Stimulated activated CD4-positive, alpha-beta T cell treated with anti-CD3 and anti-CD28 coated beads, Interleukin-15, amount 100 ng/mL, for 24 hours (primary cell): ENCODE measurements at regions not wholly inside any gene's neighbourhood (a gene's known extent, or its start where the extent isn't known, plus 50 kb on each side); places are given as distances from the start of the nearest gene placed in this dataset.
"Not testable (repeated sequence)": the region's sequence is repeated elsewhere in the genome, so short reads cannot be mapped to it uniquely, and the experiment has no call there.

Experiments used
- DNase-seq: peaks from one replicate; pipeline ENCODE4 v3.0.0-alpha.2; 2020

DNA sequence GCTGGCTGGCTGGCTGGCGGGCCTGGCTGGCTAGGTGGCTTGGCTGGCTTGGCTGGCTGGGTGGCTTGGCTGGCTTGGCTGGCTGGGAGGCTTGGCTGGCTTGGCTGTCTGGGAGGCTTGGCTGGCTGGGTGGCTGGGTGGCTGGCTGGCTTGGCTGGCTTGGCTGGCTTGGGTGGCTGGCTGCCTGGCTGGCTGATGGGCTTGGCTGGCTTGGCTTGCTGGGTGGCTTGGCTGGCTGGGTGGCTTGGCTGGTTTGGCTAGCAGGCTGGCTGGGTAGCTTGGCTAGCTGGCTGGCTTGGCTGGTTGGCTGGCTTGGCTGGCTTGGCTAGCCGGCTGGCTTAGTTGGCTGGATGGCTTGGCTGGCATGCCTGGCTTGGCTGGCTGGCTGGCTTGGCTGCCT lies 2834.1 kb downstream of the RPIA start:
- not testable (repeated sequence) for DNase-seq

DNA sequence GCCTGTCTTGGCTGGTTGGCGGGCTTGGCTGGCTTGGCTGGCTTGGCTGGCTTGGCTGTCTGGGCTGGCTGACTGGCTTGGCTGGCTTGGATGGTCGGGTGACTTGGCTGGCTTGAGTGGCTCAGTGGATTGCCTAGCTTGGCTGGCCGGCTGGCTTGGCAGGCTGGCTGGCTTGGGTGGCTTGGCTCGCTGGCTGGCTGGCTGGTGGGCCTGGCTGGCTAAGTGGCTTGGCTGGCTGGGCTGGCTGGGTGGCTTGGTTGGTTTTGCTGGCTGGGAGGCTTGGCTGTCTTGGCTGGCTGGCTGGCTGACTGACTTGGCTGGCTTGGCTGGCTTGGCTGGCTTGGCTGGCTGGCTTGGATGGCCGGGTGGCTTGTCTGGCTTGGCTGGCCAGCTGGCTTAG lies 2834.6 kb downstream of the RPIA start:
- not testable (repeated sequence) for DNase-seq

DNA sequence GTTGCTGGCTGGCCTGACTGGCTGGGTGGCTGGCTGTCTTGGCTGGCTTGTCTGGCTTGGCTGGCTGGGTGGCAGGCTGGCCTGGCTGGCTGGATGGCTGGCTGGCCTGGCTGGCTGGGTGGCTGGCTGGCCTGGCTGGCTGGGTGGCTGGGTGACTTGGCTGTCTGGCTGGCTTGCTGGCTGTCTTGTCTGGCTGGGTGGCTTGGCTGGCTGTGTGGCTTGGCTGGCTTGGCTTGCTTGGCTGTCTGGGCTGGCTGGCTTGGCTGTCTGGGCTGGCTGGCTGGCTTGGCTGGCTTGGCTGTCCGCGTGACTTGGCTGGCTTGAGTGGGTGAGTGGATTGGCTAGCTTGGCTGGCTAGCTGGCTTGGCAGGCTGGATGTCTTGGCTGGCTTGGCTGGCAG lies 2835.6 kb downstream of the RPIA start:
- DNase-seq, result not testable (repeated sequence)

DNA sequence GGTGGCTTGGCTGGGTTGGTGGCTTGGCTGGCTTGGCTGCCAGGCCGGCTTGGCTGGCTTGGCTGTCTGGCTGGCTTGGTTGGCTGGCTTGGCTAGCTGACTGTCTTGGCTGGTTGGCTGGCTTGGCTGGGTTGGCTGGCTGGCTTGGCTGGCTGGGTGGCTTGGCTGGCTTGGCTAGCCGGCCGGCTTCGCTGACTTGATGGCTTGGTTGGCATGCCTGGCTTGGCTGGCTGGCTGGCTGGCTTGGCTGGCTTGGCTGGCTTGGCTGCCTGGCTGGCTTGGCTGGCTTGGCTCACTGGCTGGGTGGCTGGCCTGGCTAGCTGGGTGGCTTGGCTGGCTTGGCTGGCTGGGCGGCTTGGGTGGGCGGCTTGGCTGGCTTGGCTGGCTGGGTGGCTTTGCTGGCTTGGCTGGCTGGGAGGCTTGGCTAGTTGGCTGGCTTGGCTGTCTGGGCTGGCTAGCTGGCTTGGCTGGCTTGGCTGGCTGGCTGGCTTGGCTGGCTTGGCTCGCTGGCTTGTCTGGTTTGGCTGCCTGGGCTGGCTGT lies 2836.1 kb downstream of the RPIA start:
- DNase-seq, result not testable (repeated sequence)

DNA sequence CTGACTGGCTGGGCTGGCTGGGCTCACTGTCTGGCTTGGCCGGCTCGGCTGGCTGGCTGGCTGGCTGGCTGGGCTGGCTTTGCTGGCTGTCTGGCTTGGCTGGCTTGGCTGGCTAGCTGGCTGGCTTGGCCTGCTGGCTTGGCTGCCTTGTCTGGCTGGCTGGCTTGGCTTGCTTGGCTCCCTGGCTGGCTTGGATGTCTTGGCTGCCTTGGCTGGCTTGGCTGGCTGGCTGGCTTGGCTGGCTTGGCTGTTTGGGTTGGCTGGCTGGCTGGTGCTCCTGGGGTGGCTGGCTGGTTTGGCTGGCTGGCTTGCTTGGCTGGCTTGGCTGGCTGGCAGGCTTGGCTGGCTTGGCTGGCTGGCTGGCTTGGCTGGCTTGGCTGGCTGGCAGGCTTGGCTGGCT lies 2836.9 kb downstream of the RPIA start:
- DNase-seq, result not testable (repeated sequence)

DNA sequence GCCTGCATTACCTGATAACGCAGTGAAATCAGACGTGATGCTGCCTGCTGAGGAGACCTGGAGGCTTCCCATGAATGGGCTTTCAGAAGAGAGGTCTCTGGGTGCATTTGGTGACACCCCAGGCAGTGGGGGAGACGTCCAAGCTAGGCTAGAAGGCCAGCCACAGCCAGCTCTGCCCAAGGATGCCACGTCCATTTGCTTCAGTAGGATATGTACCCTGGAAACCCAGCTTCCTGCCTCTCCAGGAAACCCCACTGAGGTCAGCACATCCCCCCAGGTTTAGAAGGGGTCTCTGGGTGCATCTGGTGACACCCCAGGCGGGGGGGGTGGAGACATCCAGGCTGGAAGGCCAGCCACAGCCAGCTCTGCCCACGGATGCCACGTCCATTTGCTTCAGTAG lies 2844.6 kb downstream of the RPIA start:
- not testable (repeated sequence) for DNase-seq

DNA sequence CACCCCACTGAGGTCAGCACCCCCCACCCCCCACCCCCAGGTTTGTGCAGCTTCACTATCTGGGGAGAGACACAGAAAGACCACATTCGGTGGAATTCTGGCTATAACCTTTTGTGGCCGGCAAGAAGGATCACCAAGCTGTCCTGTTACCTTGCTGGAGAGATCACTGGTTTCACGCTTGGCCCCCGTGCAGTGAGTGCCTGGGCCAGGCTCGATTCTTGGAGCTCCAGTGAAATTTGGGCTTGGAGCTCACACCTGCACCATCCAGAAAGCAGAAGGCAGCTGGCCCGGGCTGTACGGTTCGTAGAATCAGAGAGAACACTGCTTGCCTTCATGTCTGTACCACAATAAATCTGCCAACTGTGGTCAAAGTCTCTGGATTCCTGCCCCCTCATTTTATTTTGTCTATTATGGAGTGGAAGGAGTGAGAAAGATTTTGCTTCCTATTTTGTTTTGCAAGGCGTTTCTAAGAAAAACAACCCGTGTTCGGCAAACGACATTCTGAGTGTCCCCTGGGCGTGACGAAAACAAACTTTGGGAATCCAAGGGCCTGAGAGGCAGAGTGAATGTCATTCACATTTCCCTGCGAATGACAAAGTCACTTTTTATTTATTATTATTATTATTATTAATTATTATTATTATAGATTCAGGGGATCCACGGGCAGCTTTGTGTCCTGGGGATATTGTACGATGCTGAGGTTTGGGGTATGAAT lies 2845.2 kb downstream of the RPIA start:
- DNase-seq, result not testable (repeated sequence)

DNA sequence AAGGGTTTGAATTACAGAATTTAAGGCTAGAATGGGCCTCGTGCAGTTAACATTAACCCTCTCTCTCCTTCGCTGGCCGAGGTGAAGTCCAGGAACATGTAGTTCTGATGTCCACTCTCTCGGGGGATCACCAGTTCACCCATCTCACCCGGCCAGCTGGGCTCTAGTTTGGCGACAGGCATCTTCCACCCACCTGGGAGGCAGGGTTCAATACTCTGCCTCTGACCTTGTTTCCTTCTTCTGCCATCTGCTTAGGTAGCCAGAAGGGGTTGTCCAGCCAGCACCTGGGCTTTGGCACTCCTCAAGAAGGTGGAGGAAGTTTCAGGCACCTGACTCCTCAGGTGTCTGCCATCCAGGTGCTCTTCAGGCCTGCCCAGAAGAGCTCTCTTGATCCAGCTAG lies 2857.8 kb downstream of the RPIA start:
- DNase-seq, result not testable (repeated sequence)

DNA sequence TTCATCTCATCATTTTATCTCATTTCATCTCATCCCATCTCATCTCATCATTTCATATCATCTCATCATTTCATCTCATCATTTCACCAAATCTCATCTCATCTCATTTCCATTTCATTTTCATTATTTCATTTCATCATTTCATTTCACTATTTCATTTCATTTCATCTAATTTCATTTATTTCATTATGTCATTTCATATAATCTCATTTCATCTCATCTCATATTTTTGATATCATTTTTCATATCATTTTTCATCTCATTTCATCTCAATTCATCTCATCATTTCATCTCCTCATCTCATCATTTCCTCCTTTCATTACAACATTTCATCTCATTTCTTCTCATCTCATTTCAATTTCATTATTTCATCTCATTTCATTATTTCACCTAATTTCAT lies 2866.8 kb downstream of the RPIA start:
- not testable (repeated sequence) for DNase-seq

DNA sequence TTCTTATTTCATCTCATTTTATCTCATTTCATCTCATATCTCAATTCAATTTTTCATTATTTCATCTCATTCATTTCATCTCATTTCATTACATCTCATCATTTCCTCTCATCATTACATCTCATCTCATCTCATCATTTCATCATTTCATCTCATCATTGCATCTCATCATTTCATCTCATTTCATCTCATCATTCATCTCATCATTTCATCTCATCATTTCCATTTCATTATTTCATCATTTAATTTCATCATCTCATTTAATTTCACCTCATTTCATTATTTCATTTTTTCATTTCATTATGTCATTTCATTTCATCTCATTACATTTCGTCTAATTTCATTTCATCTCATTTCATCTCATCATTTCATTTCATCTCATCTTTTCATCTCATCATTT lies 2867.8 kb downstream of the RPIA start:
- not testable (repeated sequence) for DNase-seq

DNA sequence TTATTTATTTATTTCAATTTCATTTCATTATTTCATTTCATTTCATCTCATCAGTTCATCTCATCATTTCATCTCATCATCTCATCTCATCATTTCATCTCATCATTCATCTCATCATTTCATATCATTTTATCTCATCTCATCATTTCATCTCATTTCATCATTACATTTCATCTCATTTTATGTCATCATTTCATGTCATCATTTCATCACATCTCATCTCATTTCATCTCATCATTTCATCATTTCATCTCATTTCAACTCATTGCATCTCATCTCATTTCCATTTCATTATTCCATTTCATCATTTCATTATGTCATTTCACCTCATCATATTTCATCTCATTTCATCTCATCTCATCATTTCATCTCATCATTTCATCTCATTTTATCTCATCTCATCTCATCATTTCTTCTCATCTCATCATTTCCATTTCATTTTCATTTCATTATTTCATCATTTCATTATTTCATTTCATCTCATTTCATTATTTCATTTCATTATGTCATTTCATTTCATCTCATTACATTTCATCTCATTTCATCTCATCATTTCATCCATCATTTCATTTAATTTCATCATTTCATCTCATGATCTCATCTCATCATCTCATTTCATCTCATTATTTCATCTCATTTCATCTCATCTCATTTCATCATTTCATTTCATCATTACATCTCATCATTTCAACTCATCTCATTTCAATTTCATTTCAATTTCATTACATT lies 2868.6 kb downstream of the RPIA start:
- not testable (repeated sequence) for DNase-seq

DNA sequence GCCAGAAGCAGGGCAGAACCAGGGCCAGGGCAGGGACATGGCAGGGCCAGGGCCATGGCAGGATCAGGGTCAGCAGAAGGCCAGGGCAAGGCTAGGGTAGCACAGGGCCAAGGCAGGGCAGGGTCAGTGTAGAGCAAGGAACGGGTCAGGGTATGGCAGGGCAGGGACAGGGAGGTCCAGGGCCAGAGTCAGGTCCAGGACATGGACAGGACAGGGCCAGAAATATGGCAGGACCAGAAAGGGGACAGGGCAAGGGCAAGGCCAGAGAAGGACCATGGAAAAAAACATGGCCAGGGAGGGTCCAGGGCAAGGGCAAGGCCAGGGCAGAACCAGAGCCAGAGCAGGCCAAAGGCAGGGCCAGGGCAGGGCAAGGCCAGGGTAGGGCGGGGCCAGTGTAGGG lies 2870.7 kb downstream of the RPIA start:
- DNase-seq, result not testable (repeated sequence)

DNA sequence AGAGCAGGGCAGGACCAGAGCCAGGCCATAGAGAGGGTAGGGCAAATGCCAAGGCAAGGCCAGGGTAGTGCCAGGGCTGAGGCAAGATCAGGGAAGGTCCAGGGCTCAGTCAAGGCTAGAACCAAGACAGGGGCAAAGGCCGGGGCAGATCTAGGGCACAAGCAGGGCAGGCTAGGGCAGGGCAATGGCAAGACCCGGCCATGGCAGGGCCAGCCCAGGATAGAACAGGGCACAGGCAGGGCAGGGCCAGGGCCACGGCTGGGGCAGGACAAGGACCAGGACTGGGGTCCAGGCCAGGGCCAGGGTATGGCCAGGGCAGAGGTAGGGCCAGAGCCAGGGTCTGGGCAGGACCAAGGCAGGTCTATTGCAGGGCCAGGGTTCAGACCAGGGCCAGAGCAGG lies 2873.2 kb downstream of the RPIA start:
- not testable (repeated sequence) for DNase-seq

DNA sequence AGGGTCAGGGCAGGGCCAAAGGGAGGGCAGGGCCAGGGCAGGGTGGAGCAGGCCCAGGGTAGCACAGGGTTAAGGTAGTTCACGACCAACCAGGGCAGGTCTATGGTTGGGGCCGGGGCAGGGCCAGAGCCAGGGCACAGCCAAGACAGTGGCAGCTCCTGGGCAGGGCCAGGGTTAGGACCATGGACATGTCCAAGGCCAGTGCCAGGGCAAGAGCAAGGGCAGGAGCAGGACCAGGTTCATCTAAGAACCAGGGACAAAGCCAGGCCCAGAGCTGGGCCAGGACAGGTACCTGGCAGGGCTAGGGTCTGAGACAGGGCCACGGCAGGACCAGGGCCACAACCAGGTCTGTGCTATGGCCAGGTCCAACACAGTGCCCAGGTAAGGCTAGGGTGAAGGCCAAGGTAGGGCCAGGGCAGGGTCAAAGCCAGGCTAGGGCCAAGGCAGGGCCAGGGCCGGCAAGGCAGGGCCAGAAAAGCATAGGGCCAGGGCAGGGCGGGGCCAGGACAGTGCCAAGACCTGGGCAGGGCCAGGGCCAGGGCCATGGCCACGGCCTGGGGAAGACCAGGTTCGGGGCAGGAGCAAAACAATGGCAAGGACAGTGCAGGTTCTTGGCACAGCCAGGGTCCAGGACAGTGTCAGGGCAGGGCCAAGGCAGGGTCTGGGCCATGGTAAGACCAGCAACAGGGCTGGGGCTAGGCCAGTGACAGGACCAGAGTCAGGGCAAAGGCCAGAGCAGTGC lies 2874.4 kb downstream of the RPIA start:
- DNase-seq, result not testable (repeated sequence)

DNA sequence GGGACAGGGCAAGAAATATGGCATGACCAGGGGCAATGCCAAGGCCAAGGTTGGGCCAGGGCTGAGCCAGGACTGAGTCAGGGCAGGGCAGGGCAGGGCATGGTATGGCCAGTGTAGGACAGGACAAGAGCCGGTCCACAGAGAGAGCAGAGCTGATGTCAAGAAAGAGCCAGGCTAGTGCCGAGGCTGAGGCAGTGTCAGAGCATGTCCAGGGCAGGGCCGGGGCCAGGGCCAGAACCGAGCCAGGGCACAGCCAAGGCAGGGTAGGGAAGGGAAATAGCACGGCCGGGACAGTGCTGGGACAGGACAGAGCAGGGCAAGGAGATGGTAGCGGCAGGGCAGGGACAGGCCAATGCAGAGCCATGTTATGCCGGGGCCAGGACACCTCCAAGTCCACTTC lies 2875.1 kb downstream of the RPIA start:
- DNase-seq, result not testable (repeated sequence)

DNA sequence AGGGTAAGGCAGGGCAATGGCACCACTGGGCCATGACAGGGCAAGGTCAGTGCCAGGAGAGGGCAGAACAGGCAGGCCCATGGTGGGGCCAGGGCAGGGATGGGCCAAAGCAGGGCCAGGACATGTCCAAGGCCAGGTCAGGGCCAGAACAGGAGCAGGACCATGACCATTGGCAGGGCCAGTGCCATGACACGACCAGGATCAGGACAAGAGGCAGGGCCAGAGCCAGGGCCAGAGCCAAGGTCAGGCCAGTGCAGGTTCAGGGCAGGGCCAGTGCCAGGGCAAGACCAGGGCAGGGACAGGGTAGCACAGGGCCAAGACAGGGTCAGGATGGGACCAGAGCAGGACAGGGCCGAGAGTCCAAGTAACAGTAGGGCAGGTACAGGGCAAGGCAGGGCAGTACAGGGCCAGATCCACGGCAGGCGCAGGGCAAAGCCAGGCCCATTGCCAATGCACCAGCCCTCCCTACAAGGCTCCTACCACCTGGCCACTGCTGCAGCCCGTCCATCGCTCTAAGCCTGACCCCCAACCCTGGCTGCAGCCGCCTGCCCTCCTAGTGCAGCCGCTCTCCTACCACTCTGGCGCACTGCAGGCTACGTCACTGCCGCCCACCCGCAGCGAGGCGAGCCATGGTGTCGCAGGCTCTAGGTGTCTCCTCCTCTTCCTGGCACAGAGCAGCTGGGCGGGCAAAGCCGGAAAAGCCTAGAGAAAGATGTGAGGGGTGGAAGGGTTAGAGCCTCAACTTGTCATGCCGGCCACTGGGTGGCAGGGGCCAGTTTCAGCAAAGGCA lies 2876.3 kb downstream of the RPIA start:
- DNase-seq, result not testable (repeated sequence)

DNA sequence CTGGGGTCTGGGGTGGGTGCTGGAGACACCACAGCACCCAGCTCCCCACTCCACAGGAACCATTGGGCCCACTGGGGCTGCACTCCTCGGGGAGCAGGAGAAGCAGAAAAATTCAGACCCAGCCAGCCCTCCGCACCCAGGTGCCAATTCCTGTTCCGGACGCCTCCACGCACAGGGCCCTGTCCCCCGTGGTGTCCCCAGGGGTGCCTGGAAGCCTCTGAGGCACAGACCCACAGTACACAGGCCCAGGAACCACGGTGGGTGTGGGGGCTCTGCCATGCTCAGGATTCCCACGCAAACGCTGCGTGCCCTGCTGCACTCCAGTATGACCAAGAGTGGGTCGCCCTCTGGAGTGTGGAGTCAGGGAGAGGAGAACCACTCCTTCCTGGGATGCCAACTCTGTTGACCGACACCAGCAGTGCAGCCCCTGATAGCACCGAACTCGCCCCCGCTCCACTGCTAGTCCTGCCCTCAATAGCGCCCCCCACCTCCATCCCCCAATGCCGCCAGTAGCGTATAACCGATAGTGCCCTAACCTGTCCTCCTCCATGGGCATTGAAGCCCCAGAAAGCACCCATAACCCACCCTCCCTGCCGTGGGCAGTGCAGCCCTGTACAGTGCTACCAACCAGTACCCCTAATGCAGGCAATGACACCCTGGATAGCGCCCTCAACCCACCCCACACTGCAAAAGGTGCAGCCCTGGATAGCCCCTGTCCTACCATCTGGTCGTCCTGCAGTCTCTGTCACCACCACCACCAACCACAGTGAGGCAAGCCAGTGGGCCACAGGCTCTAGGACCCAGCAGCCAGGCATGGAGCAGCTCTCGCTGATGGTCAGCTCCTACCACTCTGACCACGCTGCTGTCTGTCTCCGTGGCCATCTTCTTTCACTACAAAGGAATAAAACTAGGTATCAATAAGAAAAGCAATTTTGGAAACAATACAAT lies 2877.2 kb downstream of the RPIA start:
- DNase-seq, result not testable (repeated sequence)

DNA sequence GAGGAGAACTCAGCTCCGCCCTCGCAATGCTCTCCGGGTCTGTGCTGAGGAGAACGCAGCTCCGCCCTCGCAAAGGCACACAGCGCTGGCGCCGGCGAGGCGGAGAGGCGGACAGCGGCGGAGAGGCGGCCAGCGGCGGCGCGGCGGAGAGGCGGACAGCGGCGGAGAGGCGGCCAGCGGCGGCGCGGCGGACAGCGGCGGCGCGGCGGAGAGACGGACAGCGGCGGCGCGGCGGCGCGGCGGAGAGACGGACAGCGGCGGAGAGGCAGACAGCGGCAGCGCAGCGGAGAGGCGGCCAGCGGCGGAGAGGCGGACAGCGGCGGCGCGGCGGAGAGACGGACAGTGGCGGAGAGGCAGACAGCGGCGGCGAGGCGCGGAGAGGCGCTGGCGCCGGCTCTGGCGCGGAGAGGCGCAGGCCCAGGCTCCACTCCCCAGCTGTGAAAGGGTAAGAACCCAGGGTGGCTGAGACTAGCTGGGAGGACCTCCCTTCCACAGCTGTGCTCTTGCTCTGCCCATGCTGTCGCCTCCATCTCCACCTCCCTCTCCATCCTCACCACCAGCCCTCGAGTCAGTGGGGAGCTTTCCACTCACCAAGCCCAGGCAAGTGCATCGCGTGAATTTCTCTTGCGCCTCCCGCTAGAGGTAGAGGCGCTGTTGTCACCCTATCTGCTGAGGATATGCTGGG lies 2879.9 kb downstream of the RPIA start:
- not testable (repeated sequence) for DNase-seq

DNA sequence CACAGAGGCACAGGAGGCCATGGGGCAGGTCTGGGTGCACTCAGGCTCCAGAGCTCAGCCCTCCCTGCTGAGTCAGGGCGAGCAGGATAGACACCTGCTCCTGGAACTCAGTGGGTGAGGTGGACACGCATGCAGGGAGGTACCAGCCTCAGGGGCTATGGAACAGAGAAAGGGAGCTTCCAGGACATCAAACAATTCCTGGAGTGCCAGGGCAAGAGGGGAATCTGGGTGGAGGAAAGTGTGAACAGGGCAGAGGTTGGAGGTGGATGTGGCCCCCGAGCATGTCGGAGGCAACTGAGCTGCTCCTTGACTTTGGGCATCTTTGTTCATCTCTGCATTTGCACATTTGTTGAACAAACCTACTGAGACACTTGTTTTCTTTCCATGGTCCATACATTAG lies 2881.5 kb downstream of the RPIA start:
- DNase-seq, result not testable (repeated sequence)

DNA sequence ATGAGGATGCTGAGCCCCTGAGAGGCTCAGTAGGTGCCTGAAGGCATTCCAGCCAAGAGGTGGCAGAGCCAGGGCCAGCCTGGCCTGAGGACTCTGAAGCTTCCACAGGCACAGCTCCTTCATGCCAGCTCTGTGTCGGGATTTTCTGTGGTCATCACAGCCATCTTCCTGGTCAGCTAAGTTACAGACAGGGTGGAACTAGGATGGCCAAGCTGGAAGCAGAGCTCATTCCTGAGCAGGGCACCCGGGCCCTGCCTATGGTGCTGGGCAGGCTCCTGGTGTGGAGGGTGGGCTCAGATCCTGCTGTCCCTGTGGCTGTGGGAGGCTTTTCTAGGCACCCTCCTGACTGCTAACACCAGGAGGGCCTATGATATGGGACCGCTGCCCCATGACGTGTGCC lies 2882.3 kb downstream of the RPIA start:
- DNase-seq, result not testable (repeated sequence)

DNA sequence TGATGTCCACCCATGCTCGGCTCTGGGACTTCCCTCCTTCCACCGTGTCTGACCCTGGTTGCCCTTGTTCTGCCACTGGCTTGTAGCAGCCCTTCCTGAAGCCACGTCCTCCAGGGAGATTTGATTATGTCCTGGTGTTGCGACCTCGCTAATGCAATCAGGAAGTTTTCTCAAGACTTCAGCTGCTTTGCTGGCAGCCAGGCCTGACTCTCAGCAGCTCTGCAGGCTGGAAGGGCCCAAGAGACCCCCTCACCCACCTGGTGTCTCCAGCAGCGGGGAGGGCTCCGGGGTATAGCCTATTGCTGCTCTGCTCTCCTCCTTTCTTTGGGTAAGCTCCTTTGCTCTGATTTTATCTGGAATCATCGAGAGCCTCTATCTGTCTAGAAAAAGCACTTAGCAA lies 2882.8 kb downstream of the RPIA start:
- not testable (repeated sequence) for DNase-seq
